ENCODE measurements at regions not wholly inside any gene's neighbourhood (a gene's known extent, or its start where the extent isn't known, plus 50 kb on each side); places are given as distances from the start of the nearest gene placed in this dataset.
A peak's percentile ranks its signal among the peaks of the same experiment; 100 is the strongest.

DNA sequence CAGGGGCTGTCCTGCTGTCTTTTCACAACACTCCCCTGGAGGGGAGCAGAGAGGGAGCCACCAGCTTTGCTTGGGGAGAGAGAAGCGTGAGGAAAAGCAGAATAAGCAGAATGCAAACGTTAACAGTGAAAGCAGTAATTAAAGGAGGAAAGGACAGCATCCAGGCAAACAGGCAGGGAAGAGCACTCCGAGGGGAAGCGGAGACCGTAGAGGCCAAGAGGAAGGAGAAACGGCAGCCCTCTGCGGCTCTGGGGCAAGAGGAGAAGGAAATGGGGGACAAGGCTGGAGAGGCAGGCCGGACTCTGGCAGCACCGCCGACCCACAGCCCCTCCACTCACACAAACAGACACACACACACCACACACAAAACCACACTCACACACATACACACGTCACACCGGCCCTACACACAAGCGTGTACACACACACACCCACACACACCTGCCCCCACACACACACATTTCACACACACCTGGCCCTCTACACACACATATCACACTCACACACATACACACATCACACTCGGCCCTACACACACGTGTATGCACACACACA, 449.8 kb downstream of the SOX6 start:
- peaks cover 48% of the 10 kb centered on the region for H3K4me1 Mint-ChIP-seq
- Histone ChIP-seq H3K27ac (ENCODE audit: low read depth, low read length) (no peak overlapping the region), H3K9ac (ENCODE audit: extremely low read depth, low read length, poor library complexity, severe bottlenecking) (no peak overlapping the region), H3K36me3 (ENCODE audit: control insufficient read depth, insufficient read depth, low read length) (no peaks in the 10 kb centered on the region), H3K27me3 (ENCODE audit: control insufficient read depth, insufficient read depth, low read length, poor library complexity, severe bottlenecking) (no peaks in the 10 kb centered on the region), H3K9me3 (ENCODE audit: control insufficient read depth, low read length) (no peaks in the 10 kb centered on the region), H3K4me3 (ENCODE audit: low read length) (no peak overlapping the region), H3K4me1 (ENCODE audit: control insufficient read depth, insufficient read depth, low read length) (peaks cover 19% of the 10 kb centered on the region)
- H3K4me3 Mint-ChIP-seq, result no peak overlapping the region
- no peaks in the 10 kb centered on the region for H3K9me3 Mint-ChIP-seq
- 89 to 96% methylated on average over 5 to 13 of the region's 15 CpGs for WGBS, 2 experiments (ENCODE audit: insufficient coverage in 1 of 2, insufficient read length in 1 of 2)
- peaks cover 3% of the 10 kb centered on the region for H3K27me3 Mint-ChIP-seq (ENCODE audit: insufficient read depth)
- TF ChIP-seq, protein P1, sequence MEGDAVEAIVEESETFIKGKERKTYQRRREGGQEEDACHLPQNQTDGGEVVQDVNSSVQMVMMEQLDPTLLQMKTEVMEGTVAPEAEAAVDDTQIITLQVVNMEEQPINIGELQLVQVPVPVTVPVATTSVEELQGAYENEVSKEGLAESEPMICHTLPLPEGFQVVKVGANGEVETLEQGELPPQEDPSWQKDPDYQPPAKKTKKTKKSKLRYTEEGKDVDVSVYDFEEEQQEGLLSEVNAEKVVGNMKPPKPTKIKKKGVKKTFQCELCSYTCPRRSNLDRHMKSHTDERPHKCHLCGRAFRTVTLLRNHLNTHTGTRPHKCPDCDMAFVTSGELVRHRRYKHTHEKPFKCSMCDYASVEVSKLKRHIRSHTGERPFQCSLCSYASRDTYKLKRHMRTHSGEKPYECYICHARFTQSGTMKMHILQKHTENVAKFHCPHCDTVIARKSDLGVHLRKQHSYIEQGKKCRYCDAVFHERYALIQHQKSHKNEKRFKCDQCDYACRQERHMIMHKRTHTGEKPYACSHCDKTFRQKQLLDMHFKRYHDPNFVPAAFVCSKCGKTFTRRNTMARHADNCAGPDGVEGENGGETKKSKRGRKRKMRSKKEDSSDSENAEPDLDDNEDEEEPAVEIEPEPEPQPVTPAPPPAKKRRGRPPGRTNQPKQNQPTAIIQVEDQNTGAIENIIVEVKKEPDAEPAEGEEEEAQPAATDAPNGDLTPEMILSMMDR (conservative IDR thresholded peaks at IDR 0.05), result no peak
- DNase-seq, result no peak
- no peak overlapping the region for H3K27ac Mint-ChIP-seq
- H3K36me3 Mint-ChIP-seq (ENCODE audit: low read depth), result no peaks in the 10 kb centered on the region

DNA sequence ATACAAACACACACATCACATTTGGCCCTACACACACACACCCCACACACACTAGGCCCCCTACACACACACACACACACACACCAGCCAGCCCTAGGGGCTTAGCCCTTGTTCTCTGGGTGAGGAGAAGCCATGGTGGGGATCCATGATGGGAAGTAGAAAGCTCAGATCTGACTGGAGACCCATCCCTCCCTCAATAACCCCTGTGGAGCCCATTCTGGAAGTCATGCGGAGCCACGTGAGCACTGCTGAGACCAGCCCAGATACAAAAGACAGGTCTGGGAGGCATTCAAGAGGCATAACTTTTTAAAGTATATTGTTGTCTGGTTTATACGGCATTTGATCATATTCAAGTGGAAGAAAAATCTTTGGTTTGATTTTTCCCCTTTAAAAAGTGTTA, 448.5 kb downstream of the SOX6 start:
- H3K4me3 ChIP-seq (ENCODE audit: low read length), result no peak overlapping the region
- Mint-ChIP-seq H3K36me3 (ENCODE audit: low read depth) (no peaks in the 10 kb centered on the region), H3K4me3 (no peak overlapping the region), H3K27me3 (ENCODE audit: insufficient read depth) (peaks cover 3% of the 10 kb centered on the region), H3K9me3 (no peaks in the 10 kb centered on the region), H3K4me1 (peaks cover 37% of the 10 kb centered on the region), H3K27ac (no peak overlapping the region)
- H3K36me3 ChIP-seq (ENCODE audit: control insufficient read depth, insufficient read depth, low read length), result no peaks in the 10 kb centered on the region
- peak; percentile 64 for DNase-seq
- no peaks in the 10 kb centered on the region for H3K9me3 ChIP-seq (ENCODE audit: control insufficient read depth, low read length)
- H3K27me3 ChIP-seq (ENCODE audit: control insufficient read depth, insufficient read depth, low read length, poor library complexity, severe bottlenecking), result no peaks in the 10 kb centered on the region
- H3K4me1 ChIP-seq (ENCODE audit: control insufficient read depth, insufficient read depth, low read length), result peaks cover 12% of the 10 kb centered on the region
- 95 to 100% methylated on average over 1 to 3 of the region's 3 CpGs for WGBS, 2 experiments (ENCODE audit: insufficient coverage in 1 of 2, insufficient read length in 1 of 2)
- no peak overlapping the region for H3K27ac ChIP-seq (ENCODE audit: low read depth, low read length)
- TF ChIP-seq, protein P1 (conservative IDR thresholded peaks at IDR 0.05), result no peak
- H3K9ac ChIP-seq (ENCODE audit: extremely low read depth, low read length, poor library complexity, severe bottlenecking), result no peak overlapping the region

DNA sequence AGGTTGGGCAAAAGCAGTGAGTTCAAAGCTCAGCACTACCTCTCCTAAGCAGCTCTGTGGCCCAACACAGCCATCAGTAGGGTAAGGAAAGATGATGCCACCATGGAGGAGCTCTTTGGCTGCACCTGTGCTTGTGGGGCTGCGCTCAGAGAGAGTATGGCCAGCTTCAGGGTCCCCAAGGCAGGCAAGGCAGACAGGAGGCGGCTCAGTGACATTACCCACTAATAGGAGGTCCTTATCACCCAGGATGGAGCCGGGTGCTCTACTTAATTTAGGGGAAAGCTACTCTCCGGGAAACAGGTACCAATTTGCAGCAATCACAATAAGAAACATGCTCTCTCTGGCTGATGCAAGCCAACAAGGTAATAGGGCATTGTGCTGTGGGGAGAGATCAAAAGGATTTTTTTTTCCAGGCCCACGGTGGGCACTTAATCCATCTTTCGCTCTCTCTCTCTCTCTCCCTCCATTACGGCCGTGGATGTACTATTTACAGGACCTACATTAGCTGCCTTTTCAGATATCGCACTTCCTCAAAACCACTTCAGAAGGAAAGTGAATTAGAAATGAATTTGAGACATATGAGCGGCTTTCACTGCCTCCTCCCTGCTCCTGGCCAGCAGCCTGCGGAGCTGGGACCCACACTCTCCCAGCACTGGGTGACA, 446.3 kb downstream of the SOX6 start:
- WGBS, 2 experiments (ENCODE audit: insufficient coverage in 1 of 2, insufficient read length in 1 of 2), result 95 to 97% methylated on average over 4 to 11 of the region's 11 CpGs
- DNase-seq, result peak; percentile 38
- H3K4me1 Mint-ChIP-seq, result peaks cover 24% of the 10 kb centered on the region

More for the DNA sequence above, 446.3 kb downstream of the SOX6 start:
- H3K36me3 ChIP-seq (ENCODE audit: control insufficient read depth, insufficient read depth, low read length), result no peaks in the 10 kb centered on the region
- H3K27me3 ChIP-seq (ENCODE audit: control insufficient read depth, insufficient read depth, low read length, poor library complexity, severe bottlenecking), result no peaks in the 10 kb centered on the region
- H3K27me3 Mint-ChIP-seq (ENCODE audit: insufficient read depth), result peaks cover 2% of the 10 kb centered on the region
- no peaks in the 10 kb centered on the region for H3K9me3 ChIP-seq (ENCODE audit: control insufficient read depth, low read length)
- no peaks in the 10 kb centered on the region for H3K36me3 Mint-ChIP-seq (ENCODE audit: low read depth)
- H3K4me3 ChIP-seq (ENCODE audit: low read length), result peak overlapping the region; percentile 10
- no peak overlapping the region for H3K9ac ChIP-seq (ENCODE audit: extremely low read depth, low read length, poor library complexity, severe bottlenecking)
- peaks cover 9% of the 10 kb centered on the region for H3K4me1 ChIP-seq (ENCODE audit: control insufficient read depth, insufficient read depth, low read length)
- peak overlapping the region; percentile 91 for H3K27ac Mint-ChIP-seq
- H3K4me3 Mint-ChIP-seq, result no peak overlapping the region
- no peak overlapping the region for H3K27ac ChIP-seq (ENCODE audit: low read depth, low read length)
- TF ChIP-seq, protein P1 (conservative IDR thresholded peaks at IDR 0.05), result no peak
- H3K9me3 Mint-ChIP-seq, result no peaks in the 10 kb centered on the region

Data from endodermal cell (in vitro differentiated cells).